NOMO-1 treated with dmso at 0.1 percent for 144 hours (cell line): ENCODE measurements at regions not wholly inside any gene's neighbourhood (a gene's known extent, or its start where the extent isn't known, plus 50 kb on each side); places are given as distances from the start of the nearest gene placed in this dataset.

Source experiments
- DNase-seq: peaks from one replicate; lab custom pipeline; 2025; ENCODE audit not compliant: unreplicated experiment; lab: John Stamatoyannopoulos, UW

GRCh38 chr9:121550041-121550440 lies 50.4 kb upstream of the GGTA1 start:
- DNase-seq = no peak

GRCh38 chr9:121550569-121551512 lies 51.2 kb upstream of the GGTA1 start:
- peak; percentile 28 for DNase-seq

- peak; percentile 35 for DNase-seq
Observed at GRCh38 chr9:121551985-121552753, 52.5 kb upstream of the GGTA1 start.

- no peak for DNase-seq
Observed at GRCh38 chr9:121556082-121556481, 56.4 kb upstream of the GGTA1 start.

- no peak for DNase-seq
Observed at GRCh38 chr9:121556580-121556979, 56.9 kb upstream of the GGTA1 start.

- peak; percentile 79 for DNase-seq
Observed at GRCh38 chr9:121557581-121558447, 58.2 kb upstream of the GGTA1 start.

- DNase-seq = no peak
Observed at GRCh38 chr9:121558473-121558872, 58.8 kb upstream of the GGTA1 start.

- no peak for DNase-seq
Observed at GRCh38 chr9:121559183-121559582, 59.5 kb upstream of the GGTA1 start.

GRCh38 chr9:121560921-121561320 lies 61.3 kb upstream of the GGTA1 start:
- DNase-seq = no peak

- no peak for DNase-seq
Observed at GRCh38 chr9:121561385-121562222, 62.0 kb upstream of the GGTA1 start.

- no peak for DNase-seq
Observed at GRCh38 chr9:121562301-121562700, 62.7 kb upstream of the GGTA1 start.

GRCh38 chr9:121563425-121563824 lies 63.8 kb upstream of the GGTA1 start:
- DNase-seq = no peak

- no peak for DNase-seq
Observed at GRCh38 chr9:121563881-121564460, 64.3 kb upstream of the GGTA1 start.

GRCh38 chr9:121564504-121565260 lies 65.0 kb upstream of the GGTA1 start:
- DNase-seq = no peak

- DNase-seq = no peak
Observed at GRCh38 chr9:121566481-121567465, 67.1 kb upstream of the GGTA1 start.

- DNase-seq = no peak
Observed at GRCh38 chr9:121567500-121568342, 68.1 kb upstream of the GGTA1 start.
